Suprapubic skin (tissue), 3 donors: ENCODE measurements at regions not wholly inside any gene's neighbourhood (a gene's known extent, or its start where the extent isn't known, plus 50 kb on each side); places are given as distances from the start of the nearest gene placed in this dataset.

ENCODE experiments used
- POLR2AphosphoS5 ChIP-seq, 3 donors: sonication (generic); formaldehyde crosslinking; IDR thresholded peaks; one replicate each; pipeline ENCODE4 v1.6.1; 2017; ENCODE audit warnings: antibody characterized with exemption in 3 of 3
- TF ChIP-seq, protein P1 (sequence below), 2 donors: fragments of 200-600 bp in 1 of 2; fragments of 450-650 bp in 1 of 2; sonication (generic) in 1 of 2; IDR thresholded peaks; one replicate each; pipeline ENCODE4 v1.5.1; 2016 to 2019; ENCODE audit warnings: antibody characterized with exemption in 2 of 2, mild to moderate bottlenecking in 1 of 2, moderate library complexity in 1 of 2

GRCh38 chr16:80454802-80455201, 86.0 kb upstream of the DYNLRB2 start:
- TF ChIP-seq, protein P1, sequence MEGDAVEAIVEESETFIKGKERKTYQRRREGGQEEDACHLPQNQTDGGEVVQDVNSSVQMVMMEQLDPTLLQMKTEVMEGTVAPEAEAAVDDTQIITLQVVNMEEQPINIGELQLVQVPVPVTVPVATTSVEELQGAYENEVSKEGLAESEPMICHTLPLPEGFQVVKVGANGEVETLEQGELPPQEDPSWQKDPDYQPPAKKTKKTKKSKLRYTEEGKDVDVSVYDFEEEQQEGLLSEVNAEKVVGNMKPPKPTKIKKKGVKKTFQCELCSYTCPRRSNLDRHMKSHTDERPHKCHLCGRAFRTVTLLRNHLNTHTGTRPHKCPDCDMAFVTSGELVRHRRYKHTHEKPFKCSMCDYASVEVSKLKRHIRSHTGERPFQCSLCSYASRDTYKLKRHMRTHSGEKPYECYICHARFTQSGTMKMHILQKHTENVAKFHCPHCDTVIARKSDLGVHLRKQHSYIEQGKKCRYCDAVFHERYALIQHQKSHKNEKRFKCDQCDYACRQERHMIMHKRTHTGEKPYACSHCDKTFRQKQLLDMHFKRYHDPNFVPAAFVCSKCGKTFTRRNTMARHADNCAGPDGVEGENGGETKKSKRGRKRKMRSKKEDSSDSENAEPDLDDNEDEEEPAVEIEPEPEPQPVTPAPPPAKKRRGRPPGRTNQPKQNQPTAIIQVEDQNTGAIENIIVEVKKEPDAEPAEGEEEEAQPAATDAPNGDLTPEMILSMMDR (IDR thresholded peaks at IDR 0.05), result no peak
- no peak for TF ChIP-seq POLR2AphosphoS5 (IDR thresholded peaks at IDR 0.05)
